K562 (cell line): ENCODE measurements at regions not wholly inside any gene's neighbourhood (a gene's known extent, or its start where the extent isn't known, plus 50 kb on each side); places are given as distances from the start of the nearest gene placed in this dataset.

ENCODE experiments used
- ATAC-seq: fragments of 200-7000 bp; cut with Tn5 transposase; 3 replicates; pipeline ENCODE4 v1.9.1; 2020; ENCODE audit warnings: moderate library complexity
- BruUV-seq: library from RNA; stranded (reverse); fragments of 400-500 nt; replicated peaks from 2 replicates; lab custom pipeline; 2021; lab: Mats Ljungman, UMichigan
- CTCF ChIA-PET: fragments of 300-600 bp; formaldehyde crosslinking; extraction: SDS; loops from one replicate; lab custom pipeline; 2021; ENCODE audit warnings: low intra/inter-chr PET ratio; lab: Yijun Ruan, JAX
- POLR2A ChIA-PET: fragments of 300-600, 350-650 bp; sonication (Branson Sonifier 250); formaldehyde crosslinking; extraction: SDS; loops from one replicate; lab custom pipeline; 2021; ENCODE audit warnings: antibody characterized with exemption, inconsistent platforms; lab: Yijun Ruan, JAX
- DNase-seq, 4 experiments: peaks; one replicate each; pipeline versions ENCODE4 v3.0.0 to v3.0.0-alpha.2; 2011 to 2018; ENCODE audit warnings: low spot score in 3 of 4, mixed read lengths in 3 of 4; ENCODE audit errors: extremely low read depth in 1 of 4
- FAIRE-seq: peaks from 2 replicates; lab custom pipeline; 2011; peaks lifted over from hg19 to GRCh38; lab: Jason Lieb, UNC
- H2AFZ ChIP-seq: 2 replicates; pipeline ENCODE4 v1.6.0; 2011; ENCODE audit warnings: low read depth, low read length, control low read depth, inconsistent platforms
- H3K27ac ChIP-seq: fragments of 200-600 bp; 3 replicates; pipeline ENCODE4 v1.8.0; 2011; ENCODE audit warnings: low read depth, mild to moderate bottlenecking, control low read depth, inconsistent platforms, low read length, moderate library complexity, mixed read lengths; ENCODE audit errors: extremely low read depth
- H3K27me3 ChIP-seq, 2 experiments: fragments of 300-600 bp in 1 of 2; 2 replicates in 1 of 2; 3 replicates in 1 of 2; pipeline versions ENCODE4 v1.6.0 to v1.8.0; 2011; ENCODE audit warnings: inconsistent platforms in 2 of 2, low read length in 2 of 2, mild to moderate bottlenecking in 1 of 2, mixed read lengths in 1 of 2, moderate library complexity in 1 of 2; ENCODE audit not compliant: control insufficient read depth in 2 of 2, insufficient read depth in 2 of 2
- H3K36me3 ChIP-seq: fragments of 300-600 bp; 3 replicates; pipeline ENCODE4 v1.8.0; 2011; ENCODE audit warnings: mild to moderate bottlenecking, low read length, inconsistent platforms; ENCODE audit not compliant: control insufficient read depth, insufficient read depth
- H3K4me1 ChIP-seq, 2 experiments: fragments of 200-600 bp in 1 of 2; replicated peaks in 1 of 2; 2 replicates in 1 of 2; 3 replicates in 1 of 2; pipeline versions ENCODE4 v1.5.1 to v1.8.0; 2011; ENCODE audit warnings: inconsistent platforms in 2 of 2, low read length in 2 of 2, mild to moderate bottlenecking in 1 of 2, mixed read lengths in 1 of 2, moderate library complexity in 1 of 2; ENCODE audit not compliant: control insufficient read depth in 2 of 2, insufficient read depth in 2 of 2
- H3K4me2 ChIP-seq: 2 replicates; pipeline ENCODE4 v1.6.1; 2011; ENCODE audit warnings: low read length, control low read depth, inconsistent platforms, mixed read lengths; ENCODE audit not compliant: insufficient read depth
- H3K4me3 ChIP-seq: fragments of 200-600 bp; sonication (generic), shearing (Covaris generic); 2 replicates; pipeline ENCODE4 v1.5.1; 2016; ENCODE audit warnings: control low read depth, inconsistent platforms
- H3K79me2 ChIP-seq: fragments of 200-600 bp; 3 replicates; pipeline ENCODE4 v1.8.0; 2011; ENCODE audit warnings: low read length, inconsistent platforms; ENCODE audit not compliant: control insufficient read depth, insufficient read depth
- H3K9ac ChIP-seq, 2 experiments: 2 replicates each; pipeline versions ENCODE4 v1.6.0 to v1.6.1; 2011; ENCODE audit warnings: low read depth in 2 of 2, low read length in 2 of 2, control low read depth in 1 of 2, inconsistent platforms in 1 of 2, mild to moderate bottlenecking in 1 of 2, mixed read lengths in 1 of 2; ENCODE audit not compliant: insufficient read depth in 1 of 2
- H3K9me1 ChIP-seq: one replicate; pipeline ENCODE4 v1.6.0; 2011; ENCODE audit warnings: inconsistent platforms, mild to moderate bottlenecking, low read length, moderate library complexity; ENCODE audit not compliant: control insufficient read depth, insufficient read depth
- H3K9me3 ChIP-seq: replicated peaks from 2 replicates; pipeline ENCODE4 v1.5.1; 2011; ENCODE audit warnings: low read depth, low read length, inconsistent platforms; ENCODE audit not compliant: control insufficient read depth, insufficient read depth
- H4K20me1 ChIP-seq: replicated peaks from 2 replicates; pipeline ENCODE4 v1.6.1; 2011; ENCODE audit warnings: low read length, inconsistent platforms, mixed read lengths; ENCODE audit not compliant: control insufficient read depth, insufficient read depth
- ARNT ChIP-seq, 2 experiments: fragments of 450-650 bp; IDR thresholded peaks; 2 replicates each; pipeline ENCODE4 v1.6.1; 2016; ENCODE audit warnings: mild to moderate bottlenecking in 1 of 2
- CHCHD3 ChIP-seq: fragments of 250-450 bp; sonication (Bioruptor Pico); IDR thresholded peaks from 2 replicates; pipeline ENCODE4 v2.1.2; 2022; ENCODE audit warnings: mild to moderate bottlenecking
- DMBX1 ChIP-seq: fragments of 250-450 bp; sonication (Bioruptor Pico); IDR thresholded peaks from 2 replicates; pipeline ENCODE4 v1.8.0; 2022; ENCODE audit warnings: inconsistent platforms, mild to moderate bottlenecking, moderate library complexity, borderline replicate concordance
- HCFC1 ChIP-seq: IDR thresholded peaks from 2 replicates; pipeline ENCODE4 v1.6.1; 2012; ENCODE audit warnings: low read depth, low read length, improper control_type of control experiment
- HMG20B ChIP-seq: fragments of 250-450 bp; sonication (Bioruptor Pico); IDR thresholded peaks from 2 replicates; pipeline ENCODE4 v1.5.0; 2021; ENCODE audit warnings: mild to moderate bottlenecking
- JUNB ChIP-seq: fragments of 450-650 bp; formaldehyde crosslinking; conservative IDR thresholded peaks from 2 replicates; pipeline ENCODE4 v1.4.0; 2020; ENCODE audit warnings: mild to moderate bottlenecking
- NR4A1 ChIP-seq, 2 experiments: fragments of 250-450 bp in 1 of 2; fragments of 450-650 bp in 1 of 2; sonication (Bioruptor Pico) in 1 of 2; IDR thresholded peaks; 2 replicates each; pipeline versions ENCODE4 v1.4.0 to v1.6.1; 2016 to 2020; ENCODE audit warnings: mild to moderate bottlenecking in 2 of 2, missing compliant biosample characterization in 1 of 2, missing genetic modification characterization in 1 of 2, moderate library complexity in 1 of 2
- OTX1 ChIP-seq: fragments of 450-650 bp; formaldehyde crosslinking; IDR thresholded peaks from 2 replicates; pipeline ENCODE4 v1.4.0; 2022; ENCODE audit warnings: mild to moderate bottlenecking
- PHF20 ChIP-seq: fragments of 450-650 bp; IDR thresholded peaks from 2 replicates; pipeline ENCODE4 v1.6.1; 2018; ENCODE audit not compliant: partially characterized antibody
- SPI1 ChIP-seq: IDR thresholded peaks from 2 replicates; pipeline ENCODE4 v1.6.1; 2011; ENCODE audit warnings: low read depth, low read length, control low read depth, borderline replicate concordance
- TGIF2 ChIP-seq: sonication (generic); formaldehyde crosslinking; IDR thresholded peaks from 2 replicates; pipeline ENCODE4 v1.8.1; 2022; ENCODE audit warnings: mild to moderate bottlenecking, missing genetic modification reagents, moderate library complexity
- ZNF12 ChIP-seq: sonication (generic); formaldehyde crosslinking; IDR thresholded peaks from 2 replicates; pipeline ENCODE4 v1.4.0; 2020; ENCODE audit warnings: mild to moderate bottlenecking, missing genetic modification reagents
- ZNF140 ChIP-seq: fragments of 250-450 bp; sonication (Bioruptor Pico); IDR thresholded peaks from 2 replicates; pipeline ENCODE4 v1.8.0; 2021; ENCODE audit warnings: moderate library complexity, mild to moderate bottlenecking, inconsistent platforms
- ZNF384 ChIP-seq: IDR thresholded peaks from 2 replicates; pipeline ENCODE4 v1.6.1; 2012; ENCODE audit warnings: low read depth, low read length, improper control_type of control experiment
- WGBS: fragments of 100-300 bp; shearing (Covaris generic); methylation state at CpG from one replicate; pipeline ENCODE4 v1.1.6; 2016; ENCODE audit warnings: low coverage, mixed read lengths; ENCODE audit not compliant: insufficient coverage; ENCODE audit errors: missing lambda C conversion rate; 5-methylcytosine and 5-hydroxymethylcytosine counted together
- in situ Hi-C: fragments of 300-500 bp; cut with MboI; formaldehyde crosslinking; loops from 4 replicates; pipeline ENCODE4 v1.15.0; 2018; ENCODE audit warnings: inconsistent platforms, mixed read lengths
- intact Hi-C: fragments of 100-400 bp; cut with micrococcal nuclease; formaldehyde crosslinking; loops from 2 replicates; pipeline ENCODE4 v1.14.2; 2022
- TF ChIP-seq, protein P1 (sequence below): fragments of 450-650 bp; IDR thresholded peaks from 2 replicates; pipeline ENCODE4 v1.6.1; 2014; ENCODE audit warnings: low read depth, mild to moderate bottlenecking, moderate library complexity, borderline replicate concordance
- TF ChIP-seq, protein P2 (sequence below): fragments of 250-450 bp; sonication (Bioruptor Pico); IDR thresholded peaks from 2 replicates; pipeline ENCODE4 v1.8.0; 2022; ENCODE audit warnings: inconsistent platforms
- TF ChIP-seq, protein P3 (sequence below): sonication (generic); formaldehyde crosslinking; IDR thresholded peaks from 2 replicates; pipeline ENCODE4 v1.5.0; 2020; ENCODE audit warnings: missing genetic modification reagents

DNA sequence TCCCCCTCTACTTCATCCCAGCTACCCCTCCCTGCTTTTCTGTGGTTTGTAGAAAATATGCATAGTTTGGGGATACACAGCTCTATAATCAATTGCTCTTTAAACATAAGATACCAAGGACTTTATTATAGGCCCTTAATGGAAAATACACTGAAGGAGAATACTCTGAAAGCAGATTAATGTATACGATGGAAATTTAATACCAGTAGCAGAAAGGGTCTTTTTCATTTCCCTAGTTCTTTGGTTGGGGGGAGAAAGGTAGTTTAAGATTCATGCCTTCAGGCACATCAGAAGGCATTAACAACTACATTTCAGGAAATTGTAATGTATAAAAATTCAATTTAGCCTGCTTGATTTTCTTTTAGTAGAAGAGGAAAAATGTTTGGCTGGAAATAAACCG is 452.9 kb upstream of the ZNF608 start:
- no peak for FAIRE-seq

More for the DNA sequence above, 452.9 kb upstream of the ZNF608 start:
- BruUV-seq = no TSS peak
- in situ Hi-C loops (no loop called here), intact Hi-C loops (no loop called here)
- no peaks in the 10 kb centered on the region for H3K9me3 ChIP-seq
- TF ChIP-seq, protein P1, sequence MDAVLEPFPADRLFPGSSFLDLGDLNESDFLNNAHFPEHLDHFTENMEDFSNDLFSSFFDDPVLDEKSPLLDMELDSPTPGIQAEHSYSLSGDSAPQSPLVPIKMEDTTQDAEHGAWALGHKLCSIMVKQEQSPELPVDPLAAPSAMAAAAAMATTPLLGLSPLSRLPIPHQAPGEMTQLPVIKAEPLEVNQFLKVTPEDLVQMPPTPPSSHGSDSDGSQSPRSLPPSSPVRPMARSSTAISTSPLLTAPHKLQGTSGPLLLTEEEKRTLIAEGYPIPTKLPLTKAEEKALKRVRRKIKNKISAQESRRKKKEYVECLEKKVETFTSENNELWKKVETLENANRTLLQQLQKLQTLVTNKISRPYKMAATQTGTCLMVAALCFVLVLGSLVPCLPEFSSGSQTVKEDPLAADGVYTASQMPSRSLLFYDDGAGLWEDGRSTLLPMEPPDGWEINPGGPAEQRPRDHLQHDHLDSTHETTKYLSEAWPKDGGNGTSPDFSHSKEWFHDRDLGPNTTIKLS = no peak
- no peak for TF ChIP-seq ZNF12 (CRISPR knock-in tag)
- TF ChIP-seq, protein P2, sequence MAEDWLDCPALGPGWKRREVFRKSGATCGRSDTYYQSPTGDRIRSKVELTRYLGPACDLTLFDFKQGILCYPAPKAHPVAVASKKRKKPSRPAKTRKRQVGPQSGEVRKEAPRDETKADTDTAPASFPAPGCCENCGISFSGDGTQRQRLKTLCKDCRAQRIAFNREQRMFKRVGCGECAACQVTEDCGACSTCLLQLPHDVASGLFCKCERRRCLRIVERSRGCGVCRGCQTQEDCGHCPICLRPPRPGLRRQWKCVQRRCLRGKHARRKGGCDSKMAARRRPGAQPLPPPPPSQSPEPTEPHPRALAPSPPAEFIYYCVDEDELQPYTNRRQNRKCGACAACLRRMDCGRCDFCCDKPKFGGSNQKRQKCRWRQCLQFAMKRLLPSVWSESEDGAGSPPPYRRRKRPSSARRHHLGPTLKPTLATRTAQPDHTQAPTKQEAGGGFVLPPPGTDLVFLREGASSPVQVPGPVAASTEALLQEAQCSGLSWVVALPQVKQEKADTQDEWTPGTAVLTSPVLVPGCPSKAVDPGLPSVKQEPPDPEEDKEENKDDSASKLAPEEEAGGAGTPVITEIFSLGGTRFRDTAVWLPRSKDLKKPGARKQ = no peak
- TF ChIP-seq PHF20 = no peak
- TF ChIP-seq CHCHD3 = no peak
- no peak for TF ChIP-seq HMG20B (CRISPR knock-in tag)
- TF ChIP-seq ZNF384 = no peak
- TF ChIP-seq SPI1 = no peak
- TF ChIP-seq ZNF140 = no peak
- TF ChIP-seq NR4A1 (CRISPR knock-in tag; IDR thresholded peaks at IDR 0.05) = no peak
- no peak for TF ChIP-seq NR4A1 (tag; IDR thresholded peaks at IDR 0.05)
- no peak for TF ChIP-seq HCFC1
- TF ChIP-seq DMBX1 (CRISPR knock-in tag) = no peak
- no peak for TF ChIP-seq OTX1 (CRISPR knock-in tag)
- TF ChIP-seq ARNT (IDR thresholded peaks at IDR 0.05) = no peak
- no peak for TF ChIP-seq TGIF2 (CRISPR knock-in tag)
- TF ChIP-seq JUNB (CRISPR knock-in tag) = no peak
- TF ChIP-seq, protein P3, sequence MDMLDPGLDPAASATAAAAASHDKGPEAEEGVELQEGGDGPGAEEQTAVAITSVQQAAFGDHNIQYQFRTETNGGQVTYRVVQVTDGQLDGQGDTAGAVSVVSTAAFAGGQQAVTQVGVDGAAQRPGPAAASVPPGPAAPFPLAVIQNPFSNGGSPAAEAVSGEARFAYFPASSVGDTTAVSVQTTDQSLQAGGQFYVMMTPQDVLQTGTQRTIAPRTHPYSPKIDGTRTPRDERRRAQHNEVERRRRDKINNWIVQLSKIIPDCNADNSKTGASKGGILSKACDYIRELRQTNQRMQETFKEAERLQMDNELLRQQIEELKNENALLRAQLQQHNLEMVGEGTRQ = no peak
- DNase-seq = no peak
- ChIA-PET CTCF (no interaction called here), POLR2A (no interaction called here)
- H2AFZ ChIP-seq = no peak overlapping the region
- H3K36me3 ChIP-seq = no peaks in the 10 kb centered on the region
- H3K9ac ChIP-seq = no peak overlapping the region
- H3K9me1 ChIP-seq = no peaks in the 10 kb centered on the region
- no peak overlapping the region for H3K4me2 ChIP-seq
- H3K27ac ChIP-seq = no peak overlapping the region
- ATAC-seq = no peak
- H3K4me3 ChIP-seq = no peak overlapping the region
- 0% methylated on average over 2 of the region's 2 CpGs for WGBS
- H4K20me1 ChIP-seq = no peaks in the 10 kb centered on the region
- no peaks in the 10 kb centered on the region for H3K27me3 ChIP-seq
- H3K4me1 ChIP-seq = no peaks in the 10 kb centered on the region
- H3K79me2 ChIP-seq = no peaks in the 10 kb centered on the region
